WI38 (cell line): ENCODE measurements at regions not wholly inside any gene's neighbourhood (a gene's known extent, or its start where the extent isn't known, plus 50 kb on each side); places are given as distances from the start of the nearest gene placed in this dataset.

Source experiments
- H3K4me3 ChIP-seq: 2 replicates; pipeline ENCODE4 v1.5.1; 2011; ENCODE audit warnings: low read depth, mild to moderate bottlenecking, control low read depth, low read length
- CTCF ChIP-seq: IDR thresholded peaks from 2 replicates; pipeline ENCODE4 v1.5.1; 2012; ENCODE audit warnings: low read depth, mild to moderate bottlenecking, control low read depth, low read length

- no peak for TF ChIP-seq CTCF
- no peak overlapping the region for H3K4me3 ChIP-seq
Observed at GRCh38 chr11:19437760-19438159, 197.0 kb upstream of the E2F8 start.

GRCh38 chr11:19436932-19437331 is 196.2 kb upstream of the E2F8 start:
- no peak for TF ChIP-seq CTCF
- no peak overlapping the region for H3K4me3 ChIP-seq

- TF ChIP-seq CTCF: no peak
- H3K4me3 ChIP-seq: no peak overlapping the region
Observed at GRCh38 chr11:19435306-19435989, 194.7 kb upstream of the E2F8 start.

- H3K4me3 ChIP-seq: no peak overlapping the region
- TF ChIP-seq CTCF: no peak
Observed at GRCh38 chr11:19433791-19434190, 193.0 kb upstream of the E2F8 start.

GRCh38 chr11:19433367-19433766 is 192.6 kb upstream of the E2F8 start:
- no peak overlapping the region for H3K4me3 ChIP-seq
- no peak for TF ChIP-seq CTCF

- no peak overlapping the region for H3K4me3 ChIP-seq
- no peak for TF ChIP-seq CTCF
Observed at GRCh38 chr11:19432370-19433061, 191.8 kb upstream of the E2F8 start.

GRCh38 chr11:19430754-19431398 is 190.1 kb upstream of the E2F8 start:
- no peak for TF ChIP-seq CTCF
- H3K4me3 ChIP-seq: no peak overlapping the region
